ENCODE measurements at regions not wholly inside any gene's neighbourhood (a gene's known extent, or its start where the extent isn't known, plus 50 kb on each side); places are given as distances from the start of the nearest gene placed in this dataset.

- no peak for DNase-seq
Measured at GRCh38 chr1:58367217-58367616, 179.3 kb downstream of the OMA1 start.

- DNase-seq: no peak
Measured at GRCh38 chr1:58365328-58365727, 181.2 kb downstream of the OMA1 start.

- no peak for DNase-seq
Measured at GRCh38 chr1:58363585-58363984, 182.9 kb downstream of the OMA1 start.

- no peak for DNase-seq
Measured at GRCh38 chr1:58361134-58361533, 185.4 kb downstream of the OMA1 start.

GRCh38 chr1:58358346-58358745 lies 188.2 kb downstream of the OMA1 start:
- DNase-seq: no peak

- DNase-seq: no peak
Measured at GRCh38 chr1:58356402-58356801, 190.1 kb downstream of the OMA1 start.

- no peak for DNase-seq
Measured at GRCh38 chr1:58353168-58353567, 193.4 kb downstream of the OMA1 start.

- no peak for DNase-seq
Measured at GRCh38 chr1:58352476-58353092, 193.9 kb downstream of the OMA1 start.

- no peak for DNase-seq
Measured at GRCh38 chr1:58346036-58346355, 200.5 kb downstream of the OMA1 start.

GRCh38 chr1:58345215-58346035 lies 201.1 kb downstream of the OMA1 start:
- DNase-seq: no peak

GRCh38 chr1:58340185-58340584 lies 206.3 kb downstream of the OMA1 start:
- DNase-seq: no peak

- DNase-seq: no peak
Measured at GRCh38 chr1:58338081-58338480, 208.4 kb downstream of the OMA1 start.

GRCh38 chr1:58333511-58333910 lies 213.0 kb downstream of the OMA1 start:
- no peak for DNase-seq

GRCh38 chr1:58331156-58331555 lies 215.4 kb downstream of the OMA1 start:
- no peak for DNase-seq

- DNase-seq: no peak
Measured at GRCh38 chr1:58325866-58326265, 220.7 kb downstream of the OMA1 start.

GRCh38 chr1:58324558-58324957 lies 222.0 kb downstream of the OMA1 start:
- DNase-seq: peak in 1 of 4 experiments; percentile 6

GRCh38 chr1:58318157-58319005 lies 228.1 kb downstream of the OMA1 start:
- no peak for DNase-seq

GRCh38 chr1:58317694-58318093 lies 228.8 kb downstream of the OMA1 start:
- DNase-seq: no peak

GRCh38 chr1:58317086-58317485 lies 229.4 kb downstream of the OMA1 start:
- DNase-seq: no peak

GRCh38 chr1:58316141-58316540 lies 230.4 kb downstream of the OMA1 start:
- DNase-seq: no peak

GRCh38 chr1:58312971-58313563 lies 233.5 kb downstream of the OMA1 start:
- no peak for DNase-seq

GRCh38 chr1:58312461-58312860 lies 234.1 kb downstream of the OMA1 start:
- no peak for DNase-seq

- DNase-seq: no peak
Measured at GRCh38 chr1:58310881-58311280, 235.6 kb downstream of the OMA1 start.
